ENCODE measurements at regions not wholly inside any gene's neighbourhood (a gene's known extent, or its start where the extent isn't known, plus 50 kb on each side); places are given as distances from the start of the nearest gene placed in this dataset.

- TF ChIP-seq, protein P1, sequence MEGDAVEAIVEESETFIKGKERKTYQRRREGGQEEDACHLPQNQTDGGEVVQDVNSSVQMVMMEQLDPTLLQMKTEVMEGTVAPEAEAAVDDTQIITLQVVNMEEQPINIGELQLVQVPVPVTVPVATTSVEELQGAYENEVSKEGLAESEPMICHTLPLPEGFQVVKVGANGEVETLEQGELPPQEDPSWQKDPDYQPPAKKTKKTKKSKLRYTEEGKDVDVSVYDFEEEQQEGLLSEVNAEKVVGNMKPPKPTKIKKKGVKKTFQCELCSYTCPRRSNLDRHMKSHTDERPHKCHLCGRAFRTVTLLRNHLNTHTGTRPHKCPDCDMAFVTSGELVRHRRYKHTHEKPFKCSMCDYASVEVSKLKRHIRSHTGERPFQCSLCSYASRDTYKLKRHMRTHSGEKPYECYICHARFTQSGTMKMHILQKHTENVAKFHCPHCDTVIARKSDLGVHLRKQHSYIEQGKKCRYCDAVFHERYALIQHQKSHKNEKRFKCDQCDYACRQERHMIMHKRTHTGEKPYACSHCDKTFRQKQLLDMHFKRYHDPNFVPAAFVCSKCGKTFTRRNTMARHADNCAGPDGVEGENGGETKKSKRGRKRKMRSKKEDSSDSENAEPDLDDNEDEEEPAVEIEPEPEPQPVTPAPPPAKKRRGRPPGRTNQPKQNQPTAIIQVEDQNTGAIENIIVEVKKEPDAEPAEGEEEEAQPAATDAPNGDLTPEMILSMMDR (conservative IDR thresholded peaks at IDR 0.05): no peak
- TF ChIP-seq EZH2 (IDR thresholded peaks at IDR 0.05; ENCODE audit: low read depth): no peak
- BruUV-seq (replicated peaks): no TSS peak
- no peak overlapping the region for H3K4me2 ChIP-seq
- DNase-seq: no peak
- no peaks in the 10 kb centered on the region for H4K20me1 ChIP-seq (ENCODE audit: insufficient read depth)
- no peak overlapping the region for H2AFZ ChIP-seq
- H3K9me2 ChIP-seq (ENCODE audit: insufficient read depth): 0 out of 2 replicates have a peak, but pooled peaks cover 3% of the 10 kb centered on the region
- H3K4me3 ChIP-seq: no peak overlapping the region
- peaks cover 7% of the 10 kb centered on the region for H3K4me1 ChIP-seq (replicated peaks; ENCODE audit: insufficient read depth)
- ChIA-PET POLR2A (ENCODE audit: unreplicated experiment) (no interaction called here), CTCF (no interaction called here)
- no peaks in the 10 kb centered on the region for H3F3A ChIP-seq (ENCODE audit: insufficient read depth, low read depth)
- H3K27me3 ChIP-seq (ENCODE audit: insufficient read depth, low read depth): no peaks in the 10 kb centered on the region
- no peaks in the 10 kb centered on the region for H3K36me3 ChIP-seq (ENCODE audit: low read depth)
- intact Hi-C loops (cut with micrococcal nuclease; ENCODE audit: unreplicated experiment): no loop called here
- no peaks in the 10 kb centered on the region for H3K79me2 ChIP-seq (ENCODE audit: low read depth)
- no peak overlapping the region for H3K27ac ChIP-seq
- no peaks in the 10 kb centered on the region for H3K9me3 ChIP-seq (ENCODE audit: insufficient read depth, low read depth)
These were observed 303.0 kb downstream of the ARL4A start for GRCh38 chr7:12990440-12990839.

GRCh38 chr7:12993025-12993424, 305.6 kb downstream of the ARL4A start:
- Histone ChIP-seq H3K4me2 (no peak overlapping the region), H3K27me3 (ENCODE audit: insufficient read depth, low read depth) (no peaks in the 10 kb centered on the region), H3K79me2 (ENCODE audit: low read depth) (no peaks in the 10 kb centered on the region), H3K36me3 (ENCODE audit: low read depth) (no peaks in the 10 kb centered on the region), H4K20me1 (ENCODE audit: insufficient read depth) (no peaks in the 10 kb centered on the region), H2AFZ (no peak overlapping the region), H3K4me1 (replicated peaks; ENCODE audit: insufficient read depth) (no peaks in the 10 kb centered on the region; the same call in 1 of the 2 replicates), H3K27ac (no peak overlapping the region), H3K4me3 (no peak overlapping the region), H3F3A (ENCODE audit: insufficient read depth, low read depth) (no peaks in the 10 kb centered on the region), H3K9me3 (ENCODE audit: insufficient read depth, low read depth) (no peaks in the 10 kb centered on the region), H3K9me2 (ENCODE audit: insufficient read depth) (0 out of 2 replicates have a peak, but pooled peaks cover 3% of the 10 kb centered on the region)
- ChIA-PET POLR2A (ENCODE audit: unreplicated experiment) (no interaction called here), CTCF (no interaction called here)
- TF ChIP-seq, protein P1 (conservative IDR thresholded peaks at IDR 0.05): no peak
- TF ChIP-seq EZH2 (IDR thresholded peaks at IDR 0.05; ENCODE audit: low read depth): no peak
- intact Hi-C loops (cut with micrococcal nuclease; ENCODE audit: unreplicated experiment): no loop called here
- no peak for DNase-seq
- BruUV-seq (replicated peaks): no TSS peak

DNA sequence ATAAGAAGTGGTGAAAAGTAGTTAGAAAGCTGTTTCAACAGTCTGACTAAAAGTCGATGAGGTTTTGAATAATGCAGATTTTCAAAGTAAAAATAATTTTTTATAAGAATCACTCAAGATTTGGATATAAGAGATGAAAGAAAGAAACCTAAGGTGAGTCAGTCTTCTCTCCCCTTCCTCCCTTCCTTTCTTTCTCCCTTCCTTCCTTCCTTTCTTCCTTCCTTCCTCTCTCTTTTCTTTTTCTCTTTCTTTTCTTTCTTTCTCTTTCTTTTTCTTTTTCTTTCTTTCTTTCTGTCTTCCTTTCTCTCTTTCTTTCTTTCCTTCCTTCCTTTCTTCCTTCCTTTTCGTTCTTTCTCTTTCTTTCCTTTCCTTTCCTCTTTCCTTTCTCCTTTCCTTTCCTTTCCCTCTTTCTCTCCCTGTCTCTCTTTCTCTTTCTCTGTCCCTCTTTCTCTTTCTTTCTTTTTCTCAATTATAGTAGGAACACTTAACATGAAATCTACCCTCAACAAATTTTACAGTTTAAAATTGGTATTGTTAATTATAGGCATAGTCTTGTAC, 308.6 kb downstream of the ARL4A start:
- intact Hi-C loops (cut with micrococcal nuclease; ENCODE audit: unreplicated experiment): no loop called here
- ChIA-PET POLR2A (ENCODE audit: unreplicated experiment) (no interaction called here), CTCF (no interaction called here)
- Histone ChIP-seq H3K27me3 (ENCODE audit: insufficient read depth, low read depth) (no peaks in the 10 kb centered on the region), H3K79me2 (ENCODE audit: low read depth) (no peaks in the 10 kb centered on the region), H3K9me2 (ENCODE audit: insufficient read depth) (0 out of 2 replicates have a peak, but pooled peaks cover 3% of the 10 kb centered on the region), H3K36me3 (ENCODE audit: low read depth) (no peaks in the 10 kb centered on the region), H4K20me1 (ENCODE audit: insufficient read depth) (no peaks in the 10 kb centered on the region), H3K4me2 (no peak overlapping the region), H3K27ac (no peak overlapping the region), H3F3A (ENCODE audit: insufficient read depth, low read depth) (no peaks in the 10 kb centered on the region), H2AFZ (0 out of 2 replicates have a peak overlapping the region, but pooled peaks have one; percentile 29), H3K4me1 (replicated peaks; ENCODE audit: insufficient read depth) (no peaks in the 10 kb centered on the region), H3K4me3 (no peak overlapping the region), H3K9me3 (ENCODE audit: insufficient read depth, low read depth) (no peaks in the 10 kb centered on the region)
- TF ChIP-seq EZH2 (IDR thresholded peaks at IDR 0.05; ENCODE audit: low read depth): no peak
- TF ChIP-seq, protein P1 (conservative IDR thresholded peaks at IDR 0.05): no peak
- DNase-seq: no peak
- no TSS peak for BruUV-seq (replicated peaks)

Measured in PC-9 (cell line).